ENCODE measurements at regions not wholly inside any gene's neighbourhood (a gene's known extent, or its start where the extent isn't known, plus 50 kb on each side); places are given as distances from the start of the nearest gene placed in this dataset.
"Not testable (repeated sequence)": the region's sequence is repeated elsewhere in the genome, so short reads cannot be mapped to it uniquely, and the experiment has no call there.

- H3K4me1 Mint-ChIP-seq: peaks cover 13% of the 10 kb centered on the region; the same call in 1 of the 2 replicates
- H3K36me3 Mint-ChIP-seq: peaks cover 2% of the 10 kb centered on the region; the same call in 1 of the 2 replicates
- H3K27me3 Mint-ChIP-seq (ENCODE audit: low read depth): no peaks in the 10 kb centered on the region; the same call in 1 of the 2 replicates
- H3K9me3 Mint-ChIP-seq: peaks cover 8% of the 10 kb centered on the region; the same call in 1 of the 2 replicates
- no peak for ATAC-seq
- ChIA-PET POLR2A (no interaction called here), CTCF (no interaction called here)
- no peak overlapping the region for H3K4me3 Mint-ChIP-seq
- no peak for DNase-seq (ENCODE audit: low spot score)
- H3K27ac Mint-ChIP-seq: no peak overlapping the region
- no peak for TF ChIP-seq CREB1 (CRISPR knock-in tag; IDR thresholded peaks at IDR 0.05)
- TF ChIP-seq ZNF281 (CRISPR knock-in tag; IDR thresholded peaks at IDR 0.05): no peak
- no peak for TF ChIP-seq ZNF416 (CRISPR knock-in tag; IDR thresholded peaks at IDR 0.05)
Observed at GRCh38 chr10:106023329-106023728, 1141.2 kb downstream of the SORCS1 start.

- POLR2A ChIA-PET; ATAC-seq; H3K4me3 Mint-ChIP-seq; H3K27me3 Mint-ChIP-seq (ENCODE audit: low read depth); H3K27ac Mint-ChIP-seq; DNase-seq (ENCODE audit: low spot score); CTCF ChIA-PET: not testable (repeated sequence)
- Mint-ChIP-seq H3K4me1 (peaks cover 36% of the 10 kb centered on the region), H3K36me3 (peaks cover 12% of the 10 kb centered on the region), H3K9me3 (peaks cover 27% of the 10 kb centered on the region)
Observed at GRCh38 chr10:106019559-106019958, 1144.9 kb downstream of the SORCS1 start.

- Mint-ChIP-seq H3K27ac (peak overlapping the region; percentile 63), H3K4me1 (peaks cover 45% of the 10 kb centered on the region), H3K36me3 (peaks cover 18% of the 10 kb centered on the region), H3K9me3 (peaks cover 31% of the 10 kb centered on the region)
- ATAC-seq: peak; percentile 73
- H3K4me3 Mint-ChIP-seq; POLR2A ChIA-PET; CTCF ChIA-PET; H3K27me3 Mint-ChIP-seq (ENCODE audit: low read depth): not testable (repeated sequence)
- peak; percentile 44 for DNase-seq (ENCODE audit: low spot score)
Observed at GRCh38 chr10:106015369-106016199, 1148.9 kb downstream of the SORCS1 start.

- POLR2A ChIA-PET: no interaction called here
- H3K9me3 Mint-ChIP-seq: peaks cover 30% of the 10 kb centered on the region
- no peak for DNase-seq (ENCODE audit: low spot score)
- peaks cover 43% of the 10 kb centered on the region for H3K4me1 Mint-ChIP-seq
- peaks cover 18% of the 10 kb centered on the region for H3K36me3 Mint-ChIP-seq
- ATAC-seq: peak; percentile 64
- H3K27me3 Mint-ChIP-seq (ENCODE audit: low read depth): no peaks in the 10 kb centered on the region
- CTCF ChIA-PET: interaction anchor here (1.7 kb wide), 1 partner anchor 37 kb away, joined by 5 read pairs; no protein-coding TSS in a partner anchor
- no peak overlapping the region for H3K4me3 Mint-ChIP-seq
- peak overlapping the region; percentile 13; the same call in 1 of the 2 replicates for H3K27ac Mint-ChIP-seq
- TF ChIP-seq NFATC4 (CRISPR knock-in tag; IDR thresholded peaks at IDR 0.05) (no peak), GTF2I (CRISPR knock-in tag; conservative IDR thresholded peaks at IDR 0.05) (no peak), NR3C1 (CRISPR knock-in tag; conservative IDR thresholded peaks at IDR 0.05; ENCODE audit: low read depth) (no peak), ZNF423 (CRISPR knock-in tag; IDR thresholded peaks at IDR 0.05) (no peak), CTCF (IDR thresholded peaks at IDR 0.05) (no peak), NFE2L1 (CRISPR knock-in tag; IDR thresholded peaks at IDR 0.05) (no peak), MYBL2 (CRISPR knock-in tag; IDR thresholded peaks at IDR 0.05) (no peak)
- TF ChIP-seq, protein P1, sequence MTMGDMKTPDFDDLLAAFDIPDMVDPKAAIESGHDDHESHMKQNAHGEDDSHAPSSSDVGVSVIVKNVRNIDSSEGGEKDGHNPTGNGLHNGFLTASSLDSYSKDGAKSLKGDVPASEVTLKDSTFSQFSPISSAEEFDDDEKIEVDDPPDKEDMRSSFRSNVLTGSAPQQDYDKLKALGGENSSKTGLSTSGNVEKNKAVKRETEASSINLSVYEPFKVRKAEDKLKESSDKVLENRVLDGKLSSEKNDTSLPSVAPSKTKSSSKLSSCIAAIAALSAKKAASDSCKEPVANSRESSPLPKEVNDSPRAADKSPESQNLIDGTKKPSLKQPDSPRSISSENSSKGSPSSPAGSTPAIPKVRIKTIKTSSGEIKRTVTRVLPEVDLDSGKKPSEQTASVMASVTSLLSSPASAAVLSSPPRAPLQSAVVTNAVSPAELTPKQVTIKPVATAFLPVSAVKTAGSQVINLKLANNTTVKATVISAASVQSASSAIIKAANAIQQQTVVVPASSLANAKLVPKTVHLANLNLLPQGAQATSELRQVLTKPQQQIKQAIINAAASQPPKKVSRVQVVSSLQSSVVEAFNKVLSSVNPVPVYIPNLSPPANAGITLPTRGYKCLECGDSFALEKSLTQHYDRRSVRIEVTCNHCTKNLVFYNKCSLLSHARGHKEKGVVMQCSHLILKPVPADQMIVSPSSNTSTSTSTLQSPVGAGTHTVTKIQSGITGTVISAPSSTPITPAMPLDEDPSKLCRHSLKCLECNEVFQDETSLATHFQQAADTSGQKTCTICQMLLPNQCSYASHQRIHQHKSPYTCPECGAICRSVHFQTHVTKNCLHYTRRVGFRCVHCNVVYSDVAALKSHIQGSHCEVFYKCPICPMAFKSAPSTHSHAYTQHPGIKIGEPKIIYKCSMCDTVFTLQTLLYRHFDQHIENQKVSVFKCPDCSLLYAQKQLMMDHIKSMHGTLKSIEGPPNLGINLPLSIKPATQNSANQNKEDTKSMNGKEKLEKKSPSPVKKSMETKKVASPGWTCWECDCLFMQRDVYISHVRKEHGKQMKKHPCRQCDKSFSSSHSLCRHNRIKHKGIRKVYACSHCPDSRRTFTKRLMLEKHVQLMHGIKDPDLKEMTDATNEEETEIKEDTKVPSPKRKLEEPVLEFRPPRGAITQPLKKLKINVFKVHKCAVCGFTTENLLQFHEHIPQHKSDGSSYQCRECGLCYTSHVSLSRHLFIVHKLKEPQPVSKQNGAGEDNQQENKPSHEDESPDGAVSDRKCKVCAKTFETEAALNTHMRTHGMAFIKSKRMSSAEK (CRISPR knock-in tag; IDR thresholded peaks at IDR 0.05; ENCODE audit: borderline replicate concordance): no peak
- TF ChIP-seq, protein P2, sequence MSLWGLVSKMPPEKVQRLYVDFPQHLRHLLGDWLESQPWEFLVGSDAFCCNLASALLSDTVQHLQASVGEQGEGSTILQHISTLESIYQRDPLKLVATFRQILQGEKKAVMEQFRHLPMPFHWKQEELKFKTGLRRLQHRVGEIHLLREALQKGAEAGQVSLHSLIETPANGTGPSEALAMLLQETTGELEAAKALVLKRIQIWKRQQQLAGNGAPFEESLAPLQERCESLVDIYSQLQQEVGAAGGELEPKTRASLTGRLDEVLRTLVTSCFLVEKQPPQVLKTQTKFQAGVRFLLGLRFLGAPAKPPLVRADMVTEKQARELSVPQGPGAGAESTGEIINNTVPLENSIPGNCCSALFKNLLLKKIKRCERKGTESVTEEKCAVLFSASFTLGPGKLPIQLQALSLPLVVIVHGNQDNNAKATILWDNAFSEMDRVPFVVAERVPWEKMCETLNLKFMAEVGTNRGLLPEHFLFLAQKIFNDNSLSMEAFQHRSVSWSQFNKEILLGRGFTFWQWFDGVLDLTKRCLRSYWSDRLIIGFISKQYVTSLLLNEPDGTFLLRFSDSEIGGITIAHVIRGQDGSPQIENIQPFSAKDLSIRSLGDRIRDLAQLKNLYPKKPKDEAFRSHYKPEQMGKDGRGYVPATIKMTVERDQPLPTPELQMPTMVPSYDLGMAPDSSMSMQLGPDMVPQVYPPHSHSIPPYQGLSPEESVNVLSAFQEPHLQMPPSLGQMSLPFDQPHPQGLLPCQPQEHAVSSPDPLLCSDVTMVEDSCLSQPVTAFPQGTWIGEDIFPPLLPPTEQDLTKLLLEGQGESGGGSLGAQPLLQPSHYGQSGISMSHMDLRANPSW (CRISPR knock-in tag; conservative IDR thresholded peaks at IDR 0.05; ENCODE audit: low read depth): no peak
Observed at GRCh38 chr10:106011250-106011649, 1153.3 kb downstream of the SORCS1 start.
